GM12878 (cell line): ENCODE measurements at regions not wholly inside any gene's neighbourhood (a gene's known extent, or its start where the extent isn't known, plus 50 kb on each side); places are given as distances from the start of the nearest gene placed in this dataset.

ENCODE experiments used
- ATAC-seq: fragments of 200-7000 bp; cut with Tn5 transposase; 3 replicates; pipeline ENCODE4 v1.9.1; 2020; ENCODE audit warnings: mild to moderate bottlenecking, moderate library complexity
- BruUV-seq: library from RNA; stranded (reverse); fragments of 400-500 nt; replicated peaks from 2 replicates; lab custom pipeline; 2021; lab: Mats Ljungman, UMichigan
- CTCF ChIA-PET: fragments of 300-600 bp; sonication (Branson Sonifier 250); formaldehyde crosslinking; extraction: SDS; loops from one replicate; lab custom pipeline; 2021; ENCODE audit warnings: inconsistent platforms; lab: Yijun Ruan, JAX
- POLR2A ChIA-PET: fragments of 350-600 bp; formaldehyde crosslinking; extraction: SDS; loops from one replicate; lab custom pipeline; 2021; ENCODE audit warnings: inconsistent platforms; lab: Charles Lee
- RAD21 ChIA-PET: fragments of 300-600 bp; sonication (Branson Sonifier 250); formaldehyde crosslinking; loops from one replicate; lab custom pipeline; 2023; ENCODE audit warnings: antibody characterized with exemption; ENCODE audit not compliant: unreplicated experiment; lab: Charles Lee
- SMC1A ChIA-PET: fragments of 300-600 bp; sonication (Branson Sonifier 250); formaldehyde crosslinking; loops from one replicate; lab custom pipeline; 2023; ENCODE audit not compliant: unreplicated experiment, uncharacterized antibody; lab: Charles Lee
- DNase-seq: peaks from one replicate; pipeline ENCODE4 v3.0.0-alpha.2; 2011; ENCODE audit warnings: low read depth, low spot score
- FAIRE-seq: peaks from 3 replicates; lab custom pipeline; 2011; peaks lifted over from hg19 to GRCh38; lab: Jason Lieb, UNC
- H2AFZ ChIP-seq: 2 replicates; pipeline ENCODE4 v1.6.0; 2011; ENCODE audit warnings: low read depth, low read length, control low read depth; ENCODE audit not compliant: control insufficient read depth
- H3K27ac ChIP-seq: 2 replicates; pipeline ENCODE4 v1.5.1; 2011; ENCODE audit warnings: control low read depth; ENCODE audit not compliant: control insufficient read depth, insufficient read depth
- H3K27me3 ChIP-seq, 2 experiments: replicated peaks in 1 of 2; 2 replicates each; pipeline versions ENCODE4 v1.6.0 to v1.6.1; 2011; ENCODE audit warnings: low read length in 1 of 2; ENCODE audit not compliant: control insufficient read depth in 2 of 2, insufficient read depth in 2 of 2
- H3K36me3 ChIP-seq, 2 experiments: 2 replicates each; pipeline ENCODE4 v1.5.1; 2011; ENCODE audit warnings: low read length in 1 of 2; ENCODE audit not compliant: control insufficient read depth in 2 of 2, insufficient read depth in 2 of 2
- H3K4me1 ChIP-seq: 2 replicates; pipeline ENCODE4 v1.6.1; 2011; ENCODE audit warnings: mild to moderate bottlenecking, low read length, moderate library complexity, mixed read lengths; ENCODE audit not compliant: control insufficient read depth, insufficient read depth
- H3K4me2 ChIP-seq: 2 replicates; pipeline ENCODE4 v1.6.0; 2011; ENCODE audit warnings: control low read depth; ENCODE audit not compliant: control insufficient read depth, insufficient read depth
- H3K4me3 ChIP-seq: fragments of 200-600 bp; sonication (generic); 2 replicates; pipeline ENCODE4 v1.5.1; 2016
- H3K79me2 ChIP-seq: 2 replicates; pipeline ENCODE4 v1.6.0; 2011; ENCODE audit warnings: low read length; ENCODE audit not compliant: control insufficient read depth, insufficient read depth
- H3K9ac ChIP-seq: 2 replicates; pipeline ENCODE4 v1.8.0; 2011; ENCODE audit warnings: low read length, control low read depth, mixed read lengths; ENCODE audit not compliant: control insufficient read depth, insufficient read depth
- H3K9me3 ChIP-seq: replicated peaks from 3 replicates; pipeline ENCODE4 v1.5.1; 2011; ENCODE audit warnings: mild to moderate bottlenecking, low read length; ENCODE audit not compliant: control insufficient read depth, insufficient read depth
- H4K20me1 ChIP-seq: 2 replicates; pipeline ENCODE4 v1.6.0; 2011; ENCODE audit not compliant: control insufficient read depth, insufficient read depth
- CREB1 ChIP-seq: IDR thresholded peaks from 2 replicates; pipeline ENCODE4 v1.6.1; 2012; ENCODE audit warnings: low read depth, mild to moderate bottlenecking, inconsistent platforms
- EGR1 ChIP-seq, 2 experiments: IDR thresholded peaks; 1 replicate in 1 of 2; 2 replicates in 1 of 2; pipeline ENCODE4 v1.6.1; 2011 to 2012; ENCODE audit warnings: low read depth in 2 of 2, low read length in 2 of 2, borderline replicate concordance in 1 of 2, mild to moderate bottlenecking in 1 of 2, moderate library complexity in 1 of 2
- KDM1A ChIP-seq: fragments of 200-600 bp; sonication (generic); IDR thresholded peaks from 2 replicates; pipeline ENCODE4 v1.6.1; 2016; ENCODE audit warnings: borderline replicate concordance
- KLF5 ChIP-seq: fragments of 450-650 bp; IDR thresholded peaks from 2 replicates; pipeline ENCODE4 v1.6.1; 2014; ENCODE audit warnings: mild to moderate bottlenecking; ENCODE audit not compliant: partially characterized antibody
- POLR2A ChIP-seq: IDR thresholded peaks from 2 replicates; pipeline ENCODE4 v1.6.1; 2011; ENCODE audit warnings: low read depth, mild to moderate bottlenecking, low read length
- REST ChIP-seq: IDR thresholded peaks from 2 replicates; pipeline ENCODE4 v1.6.1; 2012; ENCODE audit warnings: mild to moderate bottlenecking, low read depth, low read length
- RFX5 ChIP-seq: IDR thresholded peaks from 2 replicates; pipeline ENCODE4 v1.6.1; 2011; ENCODE audit warnings: low read depth, low read length, improper control_type of control experiment
- SIN3A ChIP-seq: IDR thresholded peaks from 2 replicates; pipeline ENCODE4 v1.6.1; 2012; ENCODE audit warnings: low read depth, low read length, improper control_type of control experiment
- SREBF2 ChIP-seq: IDR thresholded peaks from 2 replicates; pipeline ENCODE4 v1.6.1; 2012; ENCODE audit warnings: mild to moderate bottlenecking, low read length
- STAT1 ChIP-seq: fragments of 450-650 bp; conservative IDR thresholded peaks from 2 replicates; pipeline ENCODE4 v1.6.1; 2014; ENCODE audit warnings: antibody characterized with exemption, mild to moderate bottlenecking
- SUZ12 ChIP-seq: fragments of 200-600 bp; sonication (generic); IDR thresholded peaks from one replicate; pipeline ENCODE4 v1.6.1; 2018; ENCODE audit warnings: antibody characterized with exemption, mild to moderate bottlenecking; ENCODE audit not compliant: unreplicated experiment
- TAF1 ChIP-seq: IDR thresholded peaks from 2 replicates; pipeline ENCODE4 v1.6.1; 2011; ENCODE audit warnings: mild to moderate bottlenecking, low read depth, low read length, borderline replicate concordance
- ZBED1 ChIP-seq: IDR thresholded peaks from 2 replicates; pipeline ENCODE4 v1.6.1; 2016; ENCODE audit warnings: borderline replicate concordance
- ZNF217 ChIP-seq: fragments of 450-650 bp; IDR thresholded peaks from 2 replicates; pipeline ENCODE4 v1.6.1; 2017; ENCODE audit warnings: antibody characterized with exemption, mild to moderate bottlenecking
- ZNF274 ChIP-seq: IDR thresholded peaks from one replicate; pipeline ENCODE4 v1.8.0; 2011; ENCODE audit not compliant: insufficient read length, insufficient read depth
- WGBS: methylation state at CpG from one replicate; pipeline ENCODE4 v1.1.6; 2016; ENCODE audit warnings: low lambda C conversion rate; ENCODE audit not compliant: insufficient replicate concordance, insufficient coverage; ENCODE audit errors: missing lambda C conversion rate; 5-methylcytosine and 5-hydroxymethylcytosine counted together
- in situ Hi-C: fragments of 300-500 bp; cut with MboI; formaldehyde crosslinking; loops from 9 replicates; pipeline ENCODE4 v1.14.3; 2018; ENCODE audit warnings: mixed read lengths
- intact Hi-C: fragments of 100-400 bp; cut with micrococcal nuclease; formaldehyde crosslinking; loops from one replicate; pipeline ENCODE4 v1.14.2; 2022; ENCODE audit not compliant: unreplicated experiment

GRCh38 chr20:63093966-63094766 lies 87.4 kb upstream of the BHLHE23 start:
- Histone ChIP-seq H3K9me3 (no peaks in the 10 kb centered on the region), H3K36me3 (no peaks in the 10 kb centered on the region), H3K4me2 (no peak overlapping the region), H3K79me2 (no peaks in the 10 kb centered on the region), H3K27me3 (no peaks in the 10 kb centered on the region; a peak in 1 of 4 replicates), H3K9ac (no peak overlapping the region), H3K27ac (no peak overlapping the region), H3K4me1 (no peaks in the 10 kb centered on the region), H3K4me3 (no peak overlapping the region), H2AFZ (no peak overlapping the region), H4K20me1 (no peaks in the 10 kb centered on the region)
- intact Hi-C loops (no loop called here), in situ Hi-C loops (no loop called here)
- ATAC-seq: no peak
- POLR2A ChIA-PET: interaction anchor here (0.5 kb wide), 1 partner anchor 23 kb away, joined by 4 read pairs; no protein-coding TSS in a partner anchor
- RAD21 ChIA-PET: interaction anchor here (0.6 kb wide), 1 partner anchor 9 kb away, joined by 3 read pairs; no protein-coding TSS in a partner anchor
- FAIRE-seq: no peak
- SMC1A ChIA-PET: no interaction called here
- DNase-seq: no peak
- 21% methylated on average over 22 of the region's 37 CpGs for WGBS
- CTCF ChIA-PET: no interaction called here
- no TSS peak for BruUV-seq
- TF ChIP-seq CREB1: no peak
- no peak for TF ChIP-seq TAF1
- TF ChIP-seq SIN3A: no peak
- no peak for TF ChIP-seq ZNF217
- no peak for TF ChIP-seq KDM1A
- TF ChIP-seq POLR2A: no peak
- no peak for TF ChIP-seq REST
- TF ChIP-seq SREBF2: no peak
- no peak for TF ChIP-seq ZBED1
- no peak for TF ChIP-seq KLF5
- no peak for TF ChIP-seq ZNF274
- no peak for TF ChIP-seq SUZ12
- TF ChIP-seq RFX5: no peak
- no peak for TF ChIP-seq EGR1 (IDR thresholded peaks at IDR 0.05; ENCODE audit: borderline replicate concordance in 1 of 2, low read depth in 2 of 2, low read length in 2 of 2)
- TF ChIP-seq STAT1: no peak
